Superior temporal gyrus (tissue), 1 donor: ENCODE measurements at regions not wholly inside any gene's neighbourhood (a gene's known extent, or its start where the extent isn't known, plus 50 kb on each side); places are given as distances from the start of the nearest gene placed in this dataset.
A peak's percentile ranks its signal among the peaks of the same experiment; 100 is the strongest.
"Not testable (repeated sequence)": the region's sequence is repeated elsewhere in the genome, so short reads cannot be mapped to it uniquely, and the experiment has no call there.

Experiments used
- DNase-seq: peaks from one replicate; pipeline ENCODE4 v3.0.0-alpha.2; 2016; ENCODE audit errors: extremely low spot score

DNA sequence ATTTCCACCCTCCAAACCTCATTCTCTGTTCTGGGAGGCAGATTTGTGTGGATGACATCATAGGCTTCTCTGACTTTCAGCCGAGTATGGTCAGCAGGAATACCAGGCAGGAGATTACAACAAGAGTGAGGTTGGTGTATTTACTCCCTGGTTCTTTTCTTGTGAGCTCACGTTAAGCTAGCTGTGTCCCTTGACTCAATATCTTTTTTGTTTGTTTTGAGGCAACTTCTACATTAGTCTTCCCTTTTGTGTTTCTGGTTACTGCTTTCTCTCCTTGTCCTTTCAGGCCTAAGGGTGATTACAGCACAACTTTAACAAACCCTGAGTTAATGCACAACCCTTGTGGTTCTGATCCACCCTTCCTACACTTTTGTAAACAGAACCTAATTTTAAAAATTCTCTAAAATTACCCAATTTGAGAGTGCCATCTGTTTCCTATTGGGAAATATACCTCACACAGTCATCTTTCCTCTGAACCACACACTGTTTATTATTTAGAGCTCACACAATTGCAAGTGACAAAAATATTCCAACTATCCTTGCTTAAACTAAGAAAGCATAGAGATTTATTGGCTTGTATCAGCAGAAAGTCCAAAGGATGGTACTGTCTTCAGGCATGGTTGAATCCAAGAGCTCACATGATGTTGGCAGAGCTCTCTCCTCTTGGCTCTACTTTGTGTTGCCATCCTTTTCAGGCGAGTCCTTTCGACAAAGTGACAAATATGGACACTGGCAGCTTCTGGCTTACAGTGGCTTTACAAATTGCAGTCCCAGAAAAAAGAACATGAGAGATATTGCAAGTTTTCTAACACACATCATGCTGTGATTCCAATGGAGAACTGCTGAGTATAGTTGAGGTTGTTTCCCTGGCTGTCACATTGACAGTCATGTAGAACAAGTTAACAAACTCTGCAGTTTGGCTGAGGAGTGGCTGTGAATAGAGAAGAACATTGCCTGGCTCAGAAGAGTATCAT is 150.5 kb upstream of the DDIT4L start:
- DNase-seq = peak; percentile 38

DNA sequence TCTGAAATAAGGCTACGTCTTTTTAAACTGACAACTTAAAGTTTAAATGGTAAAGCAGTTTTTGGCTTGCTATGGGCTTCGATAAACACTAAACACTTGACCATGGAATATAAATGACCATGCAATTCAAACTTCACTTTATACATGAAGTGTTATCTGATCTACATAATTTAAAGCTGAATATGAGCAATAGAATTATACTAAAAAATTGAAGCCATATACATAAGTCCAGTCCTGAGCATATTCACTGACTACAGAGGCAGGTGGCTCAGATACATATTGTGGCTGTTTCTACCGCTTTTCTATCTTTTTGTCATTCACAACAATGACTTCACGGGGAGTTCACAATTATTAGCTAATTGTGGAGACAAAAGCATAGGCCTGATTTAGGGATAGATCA is 149.6 kb upstream of the DDIT4L start:
- no peak for DNase-seq

DNA sequence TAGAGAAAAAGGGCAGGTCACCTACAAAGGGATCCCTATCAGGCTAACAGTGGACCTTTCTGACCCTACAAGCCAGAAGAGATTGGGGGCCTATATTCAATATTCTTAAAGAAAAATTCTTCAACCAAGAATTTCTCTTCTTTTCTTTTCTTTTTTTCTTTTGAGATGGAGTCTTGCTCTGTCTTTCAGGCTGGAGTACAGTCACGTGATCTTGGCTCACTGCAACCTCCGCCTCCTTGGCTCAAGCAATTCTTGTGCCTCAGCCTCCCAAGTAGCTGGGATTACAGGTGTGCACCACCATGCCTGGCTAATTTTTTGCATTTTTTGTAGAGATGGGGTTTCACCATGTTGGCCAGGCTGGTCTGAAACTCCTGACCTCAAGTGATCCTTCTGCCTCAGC is 143.2 kb upstream of the DDIT4L start:
- not testable (repeated sequence) for DNase-seq

DNA sequence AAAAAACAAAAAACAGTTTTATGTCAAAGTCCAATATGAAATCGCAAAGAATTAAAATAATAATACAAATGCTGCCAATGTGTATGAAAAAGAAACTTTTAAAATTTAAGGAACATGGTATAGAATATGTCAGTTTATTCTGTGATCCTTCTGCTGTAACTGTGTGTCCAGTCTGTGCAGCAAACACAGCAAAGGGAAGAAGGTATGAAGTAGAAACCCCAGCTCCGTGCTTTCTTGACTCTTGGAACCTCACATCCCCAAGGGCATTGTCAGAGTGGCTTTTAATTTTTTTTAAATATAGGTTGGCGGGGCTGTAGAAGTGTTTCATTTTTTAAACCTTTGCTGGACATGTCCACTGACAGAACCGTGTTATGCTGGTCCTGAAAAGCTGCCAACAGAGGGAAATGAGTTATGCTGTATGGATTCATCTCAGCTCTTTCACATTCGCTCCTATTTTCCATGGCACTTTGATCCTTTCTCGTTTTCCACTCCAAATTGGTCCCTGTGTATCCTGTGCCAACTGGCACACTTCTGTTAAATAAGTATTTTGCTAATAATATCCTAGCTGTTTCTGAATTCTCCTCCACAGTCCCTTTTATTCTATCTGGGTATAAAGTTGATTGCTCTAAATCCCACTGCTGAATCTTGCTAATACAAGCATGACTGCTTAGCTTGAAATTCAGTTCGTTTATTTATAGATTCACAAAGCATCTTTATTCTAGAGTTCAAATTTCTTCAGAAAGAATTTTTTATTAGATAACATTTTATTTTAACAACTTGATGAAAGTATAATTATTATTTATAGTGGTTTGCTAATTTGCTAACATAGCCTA is 127.0 kb upstream of the DDIT4L start:
- no peak for DNase-seq

DNA sequence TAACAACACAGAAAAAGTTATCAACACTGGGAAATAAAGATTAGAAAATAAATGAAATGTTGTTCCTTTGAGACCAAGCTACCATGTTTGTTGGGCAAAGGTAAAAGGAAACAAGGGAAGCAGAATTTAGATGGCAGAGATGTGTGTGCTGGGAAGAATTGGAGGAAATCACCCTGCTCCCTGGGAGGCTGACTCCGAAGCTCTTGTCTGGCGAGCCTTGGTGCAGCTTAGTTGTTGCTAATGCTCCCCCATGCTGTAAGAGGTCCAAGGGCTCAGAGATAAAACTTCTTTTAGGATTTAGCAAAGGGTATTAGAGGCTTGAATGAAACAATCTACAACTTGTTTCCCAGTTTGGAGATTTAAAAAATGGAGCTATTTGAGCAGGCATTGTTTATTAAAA is 123.8 kb upstream of the DDIT4L start:
- no peak for DNase-seq

DNA sequence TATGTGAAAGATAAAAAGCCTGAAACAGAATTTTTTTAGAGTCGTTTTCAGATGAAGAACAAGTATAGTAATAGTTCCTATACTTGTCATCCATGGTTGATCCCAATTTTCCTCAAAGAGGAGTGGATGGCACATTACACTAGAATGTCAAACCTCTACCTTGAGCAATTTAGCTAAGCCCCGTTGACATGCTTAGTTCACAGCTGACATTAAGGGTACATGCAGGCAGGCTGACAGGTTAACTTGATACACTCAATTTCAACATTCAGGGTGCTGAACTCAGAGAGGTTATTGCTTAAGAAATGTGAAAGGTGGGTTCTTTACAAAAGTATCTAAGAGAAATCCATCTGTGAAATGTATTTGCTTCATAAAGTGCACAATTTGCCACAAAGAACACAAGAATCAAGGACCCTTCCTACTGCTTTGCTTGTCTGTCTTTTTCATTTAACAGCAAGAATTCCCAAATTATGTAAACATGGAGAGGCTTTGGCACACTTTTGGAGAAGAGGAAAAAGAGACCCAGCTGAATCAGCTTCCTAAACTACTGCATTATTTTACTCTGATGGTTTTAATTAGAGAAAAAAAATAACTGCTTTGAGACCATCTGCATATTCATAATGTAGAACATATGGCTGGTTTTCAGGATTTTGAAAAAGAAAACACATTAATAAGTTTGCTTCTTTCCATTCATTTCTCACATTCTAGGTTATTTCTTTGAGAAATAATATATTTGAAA is 122.5 kb upstream of the DDIT4L start:
- no peak for DNase-seq

DNA sequence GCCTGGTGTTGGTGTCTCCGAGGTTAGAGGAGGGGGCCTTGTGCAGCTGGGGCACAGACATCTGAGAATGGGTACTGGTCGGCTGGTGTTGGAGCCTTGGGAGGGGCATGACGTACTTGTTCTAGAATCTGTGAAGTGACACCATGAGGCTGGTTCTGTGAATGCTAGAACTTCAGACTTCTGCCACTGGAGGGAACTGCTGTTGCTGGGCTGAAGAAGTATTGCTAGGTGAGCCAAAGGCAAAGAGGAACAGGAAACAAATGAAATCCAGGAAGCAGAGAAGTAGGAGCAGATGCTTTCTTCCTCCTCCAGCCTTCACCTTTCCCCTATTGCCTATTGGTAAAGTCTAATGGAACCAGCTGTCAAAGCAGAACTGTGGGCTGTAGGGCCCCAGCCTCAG is 120.9 kb upstream of the DDIT4L start:
- DNase-seq = no peak

DNA sequence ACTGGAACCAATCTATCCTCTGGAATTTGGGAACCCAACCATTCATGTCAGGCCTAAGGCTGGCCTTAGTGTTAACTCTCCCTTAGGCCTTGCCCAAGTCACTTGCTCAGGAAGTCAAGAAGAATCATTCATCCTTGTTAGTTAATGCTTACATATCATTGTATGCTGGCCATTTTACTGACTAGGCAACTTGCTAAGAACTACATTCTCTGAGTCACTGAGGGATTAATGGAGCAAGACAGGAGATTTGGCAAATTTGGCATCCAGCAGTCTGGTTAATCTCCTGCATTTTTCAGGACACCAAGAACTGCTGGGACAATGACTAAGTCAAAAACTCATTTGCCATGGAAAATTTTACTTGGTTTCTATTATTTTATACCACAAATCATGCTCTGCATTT is 115.8 kb upstream of the DDIT4L start:
- DNase-seq = no peak

DNA sequence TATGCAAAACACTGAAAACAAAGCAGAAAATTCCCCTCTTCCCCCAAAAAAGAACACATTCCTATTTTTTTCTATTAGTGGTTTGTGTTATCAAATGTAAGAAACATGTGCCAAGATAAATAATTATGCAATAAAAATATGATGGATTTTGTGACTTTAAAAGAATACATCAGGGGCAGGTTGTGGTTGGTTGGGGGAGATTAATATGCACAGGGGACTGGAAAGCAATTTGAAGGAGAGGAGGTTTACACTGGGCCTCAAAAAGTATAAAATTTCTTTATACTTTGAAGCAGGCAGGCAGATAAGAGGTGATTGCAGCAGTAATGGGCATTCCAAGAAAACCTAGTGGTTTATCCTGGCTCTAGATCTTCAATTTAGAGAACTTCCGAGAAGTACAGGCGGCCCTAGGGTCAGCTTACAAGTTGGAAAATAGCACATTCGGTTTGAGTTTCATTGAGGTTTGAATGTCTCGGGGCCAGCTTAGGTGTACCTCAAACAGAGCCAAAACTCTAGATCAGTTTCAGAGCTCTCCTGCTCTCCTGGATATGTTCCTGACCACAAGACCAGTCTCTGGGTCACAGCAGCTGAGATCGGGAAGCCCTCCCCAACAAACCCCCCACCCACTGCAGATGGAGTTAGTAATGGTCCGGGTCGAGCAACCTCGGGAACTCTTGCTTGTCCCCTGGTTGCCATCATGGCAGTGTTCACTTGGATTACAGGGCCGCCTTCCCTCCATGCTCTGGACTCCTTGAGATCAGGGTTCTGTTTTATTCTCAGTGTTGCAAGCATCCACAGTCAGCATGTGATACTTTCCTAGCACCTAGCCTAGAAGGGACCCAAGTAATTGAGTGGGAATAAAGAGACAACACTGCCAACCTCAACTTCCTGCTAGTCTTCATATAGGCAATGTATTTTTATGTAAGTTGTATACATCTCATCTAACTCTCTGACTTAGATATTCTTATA is 112.1 kb upstream of the DDIT4L start:
- DNase-seq = no peak

DNA sequence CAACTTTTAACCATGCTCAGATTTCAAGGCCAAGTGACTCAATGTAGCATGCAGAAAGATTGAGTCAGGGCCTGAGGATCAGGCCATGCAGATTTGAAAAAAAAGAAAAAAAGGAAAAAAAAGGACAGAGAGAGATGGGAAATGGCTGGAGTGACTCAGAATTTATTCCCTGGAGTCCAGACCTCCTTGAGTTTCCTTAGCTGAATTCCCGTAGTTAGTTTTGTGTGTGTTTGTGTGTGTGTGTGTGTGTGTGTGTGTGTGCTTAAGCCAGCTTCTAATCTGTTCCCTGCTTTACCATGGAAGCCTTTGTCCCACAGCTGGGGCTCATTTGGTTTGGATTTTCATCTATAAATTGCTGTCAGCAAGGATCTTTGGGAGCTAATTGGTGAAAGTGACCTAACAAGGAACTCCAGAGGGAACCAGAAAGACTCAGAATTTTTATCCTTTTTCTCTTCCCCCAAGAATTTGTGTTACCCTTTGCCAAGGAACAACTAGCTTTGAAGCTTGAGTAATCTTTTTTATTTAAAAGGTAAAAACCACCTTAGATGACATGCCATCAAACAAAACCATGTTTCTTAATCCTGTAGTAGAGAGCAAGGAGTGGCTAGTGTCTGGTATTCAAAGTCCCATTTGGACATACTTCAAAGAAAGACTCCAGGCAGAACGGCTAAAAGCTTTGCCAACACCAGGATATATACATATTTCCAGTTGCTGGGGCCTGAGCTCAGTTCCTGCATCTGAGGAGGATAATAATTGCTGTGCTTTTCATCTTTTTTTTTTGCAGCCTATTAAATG is 109.0 kb upstream of the DDIT4L start:
- DNase-seq = no peak

DNA sequence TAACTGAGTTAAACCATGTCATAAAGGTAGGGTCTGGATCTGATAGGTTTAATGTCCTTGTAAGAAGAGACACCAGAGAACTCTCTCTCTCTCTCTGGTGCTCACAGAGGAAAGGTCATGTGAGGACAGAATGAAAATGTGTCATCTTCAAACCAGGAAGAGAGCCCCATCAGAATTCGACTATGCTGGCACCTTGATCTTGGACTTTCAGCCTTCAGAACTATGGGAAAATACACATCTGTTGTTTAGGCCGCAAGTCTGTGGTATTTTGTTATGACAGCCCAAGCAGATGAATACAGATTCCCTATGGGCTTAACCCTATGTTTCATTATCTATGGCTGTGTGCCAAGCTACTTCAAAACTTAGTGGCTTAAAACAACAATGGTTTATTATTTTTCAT is 105.5 kb upstream of the DDIT4L start:
- no peak for DNase-seq

DNA sequence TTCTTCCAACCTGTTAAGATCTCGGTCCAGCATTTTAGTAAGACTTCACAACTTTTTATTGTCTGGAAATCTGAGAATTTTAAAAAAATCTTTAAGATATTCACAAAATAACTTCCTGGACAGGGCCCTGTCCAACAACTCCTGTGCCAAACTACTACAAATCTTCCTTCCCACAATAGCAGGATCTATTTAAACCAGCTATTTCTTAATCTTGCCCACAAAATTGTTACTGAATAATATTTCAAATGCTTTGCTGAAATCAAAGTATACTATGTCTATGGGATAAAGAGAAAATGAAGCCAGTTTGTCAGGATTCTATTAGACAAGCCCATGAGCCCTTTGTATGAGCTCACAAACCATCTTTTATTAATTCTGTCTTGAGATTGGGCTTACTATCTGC is 104.1 kb upstream of the DDIT4L start:
- no peak for DNase-seq

DNA sequence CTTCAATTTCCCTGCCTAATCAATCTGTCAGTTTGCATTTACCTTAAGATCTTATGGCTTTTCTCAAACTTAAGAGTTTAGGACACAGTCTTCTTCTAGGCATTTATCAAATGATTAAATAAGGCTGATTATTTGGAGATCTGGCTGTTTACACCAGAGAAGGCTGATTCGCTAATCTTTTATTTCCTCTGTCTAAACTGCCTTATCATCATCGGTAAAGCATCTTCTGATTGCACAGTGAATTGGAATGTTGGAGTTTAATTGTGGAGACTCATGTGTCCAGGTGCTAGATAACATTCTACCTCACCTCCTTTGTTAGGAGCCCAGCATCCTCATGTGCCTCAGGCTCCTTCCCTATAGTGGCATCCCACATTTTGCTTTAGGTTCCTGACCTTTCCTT is 100.3 kb upstream of the DDIT4L start:
- DNase-seq = no peak

DNA sequence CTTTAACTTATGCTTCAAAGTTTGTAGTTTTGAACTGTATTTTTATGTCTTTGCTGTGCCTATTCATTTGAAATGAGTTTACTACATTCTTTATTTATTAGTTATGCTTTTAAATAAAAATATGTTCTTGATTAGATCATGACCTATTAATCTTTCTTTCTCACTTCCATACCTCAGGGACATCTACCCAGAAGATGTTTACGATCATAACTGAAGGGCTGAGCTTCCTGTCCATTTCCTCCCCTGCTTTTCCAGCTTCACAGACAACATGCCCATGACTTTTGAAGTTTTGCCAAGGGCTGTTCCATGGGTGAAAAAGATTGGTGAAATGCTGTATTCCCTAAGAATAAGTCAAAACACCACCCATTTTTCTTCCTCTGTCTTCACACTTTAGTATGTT is 99.7 kb upstream of the DDIT4L start:
- DNase-seq = no peak

DNA sequence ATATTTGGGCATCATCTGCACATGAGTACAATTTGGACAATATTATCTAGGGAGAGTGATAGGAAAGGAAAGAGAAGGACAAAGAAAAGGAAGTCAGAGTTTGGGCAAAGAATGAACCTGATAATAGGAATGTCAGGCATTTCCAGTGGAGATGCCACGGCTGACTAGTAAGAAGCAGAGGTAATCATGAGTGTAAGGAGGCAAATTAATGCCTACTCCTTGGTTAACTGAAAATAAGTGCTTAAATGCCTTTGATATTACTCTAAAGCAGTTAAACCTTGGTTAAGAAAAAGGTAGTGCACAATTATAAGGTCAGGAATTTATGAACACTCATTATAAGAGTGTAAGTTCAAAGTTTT is 99.2 kb upstream of the DDIT4L start:
- DNase-seq = no peak

DNA sequence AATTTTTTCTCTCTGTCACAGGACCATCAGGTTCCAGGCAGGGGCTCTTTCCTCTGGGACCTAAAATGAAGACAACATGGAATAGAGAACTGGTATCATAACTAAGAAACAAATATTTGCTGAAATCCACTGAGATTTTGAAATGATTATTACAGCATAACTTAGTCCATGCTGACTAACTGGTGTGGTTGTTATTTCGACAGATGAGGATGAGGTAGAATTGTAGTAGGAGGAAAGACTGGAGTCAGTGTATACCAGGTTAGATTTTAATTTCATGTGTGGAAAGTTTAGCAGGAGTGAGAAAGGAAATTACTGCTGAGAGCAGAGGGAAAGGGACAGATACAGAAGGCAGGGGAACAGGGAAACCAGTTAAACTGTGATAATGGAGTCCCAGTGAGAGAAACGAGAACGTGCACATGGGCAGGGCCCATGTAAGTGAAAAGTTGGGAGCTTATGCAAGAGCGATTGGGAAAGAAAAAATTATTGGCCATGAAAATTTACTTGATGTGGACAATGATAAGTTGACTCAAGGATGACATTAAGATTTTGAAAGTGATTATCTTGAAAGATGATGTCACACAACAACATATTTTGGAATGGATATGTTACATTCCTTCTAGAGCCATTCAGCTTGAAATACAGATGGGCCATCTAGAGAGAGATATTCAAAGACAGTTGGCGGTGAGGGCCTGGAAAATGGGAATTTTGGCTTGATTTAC is 98.7 kb upstream of the DDIT4L start:
- DNase-seq = no peak

DNA sequence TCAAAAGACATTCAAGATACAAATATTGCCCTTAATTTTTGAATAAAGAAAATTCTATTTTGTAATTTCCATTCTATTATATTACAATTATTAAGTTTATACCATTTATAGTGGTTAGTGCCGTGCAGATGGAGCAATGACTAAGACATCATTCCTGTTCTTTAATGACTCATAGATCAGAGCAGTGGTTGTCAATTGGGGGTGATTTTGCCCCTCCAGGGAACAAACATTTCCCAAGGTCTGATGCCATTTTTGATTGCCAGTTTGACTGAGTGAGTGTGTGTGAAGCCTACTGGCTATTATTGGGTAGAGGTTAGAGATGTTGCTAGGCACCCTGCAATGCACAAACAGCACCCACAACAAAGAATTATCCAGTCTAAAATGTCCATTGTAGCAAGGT is 97.9 kb upstream of the DDIT4L start:
- DNase-seq = no peak

DNA sequence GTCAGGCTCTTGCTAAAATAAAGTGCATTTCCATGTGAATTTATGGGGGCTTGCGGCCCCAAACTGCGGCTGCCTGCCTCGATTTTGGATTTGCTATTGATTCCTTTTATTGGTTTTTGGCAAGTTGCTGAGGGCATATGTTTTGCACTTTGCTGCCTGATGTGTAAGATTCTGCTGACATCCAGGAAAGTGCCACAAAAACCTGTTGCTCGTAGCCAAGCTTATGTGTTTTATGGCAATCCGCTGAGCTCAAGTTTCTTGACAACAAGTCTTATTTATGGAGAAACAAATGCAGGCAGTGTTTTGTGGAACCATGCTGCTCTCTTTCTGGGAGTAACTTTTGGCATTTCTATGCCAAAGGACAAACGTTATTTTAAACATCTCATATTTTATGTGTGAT is 97.3 kb upstream of the DDIT4L start:
- no peak for DNase-seq

DNA sequence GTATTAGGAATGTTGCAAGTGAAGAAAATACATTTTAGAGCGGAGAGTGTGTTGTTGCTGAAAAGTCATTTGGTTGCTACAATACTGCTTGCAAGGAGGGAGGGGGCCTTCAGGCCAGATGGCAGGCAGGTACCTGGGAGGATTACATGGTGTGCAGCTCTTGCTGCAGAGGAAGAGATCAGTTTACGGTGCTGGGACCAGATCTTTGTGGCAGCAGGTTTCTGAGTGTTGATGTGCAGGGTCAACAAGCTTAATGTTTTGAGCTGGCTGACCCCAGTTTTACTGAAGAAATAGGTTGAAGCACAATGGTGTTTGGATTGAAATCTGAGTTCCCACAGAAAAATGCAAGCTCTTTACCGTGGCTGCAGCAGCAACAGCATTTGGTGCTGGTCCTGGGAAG is 96.4 kb upstream of the DDIT4L start:
- no peak for DNase-seq

DNA sequence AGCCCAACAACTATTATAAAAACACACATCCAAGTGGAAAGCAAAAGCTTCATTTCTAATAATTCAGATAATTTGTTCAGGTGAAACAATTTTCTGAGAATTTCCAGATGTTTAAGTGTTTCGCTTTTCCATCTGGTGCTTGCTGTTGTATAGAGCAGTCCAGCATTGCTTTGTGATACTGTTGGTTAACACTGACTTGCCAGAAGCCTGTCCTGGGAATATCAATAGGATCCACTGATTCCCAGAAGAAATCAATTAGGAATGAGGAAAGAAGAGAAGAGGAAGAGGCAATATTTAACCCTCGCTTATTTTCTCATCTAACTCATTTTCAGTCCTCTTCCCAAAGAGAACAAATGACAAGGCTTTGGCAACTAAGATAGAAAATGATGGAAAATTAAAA is 94.9 kb upstream of the DDIT4L start:
- DNase-seq = no peak
